ENCODE measurements at regions not wholly inside any gene's neighbourhood (a gene's known extent, or its start where the extent isn't known, plus 50 kb on each side); places are given as distances from the start of the nearest gene placed in this dataset.

DNA sequence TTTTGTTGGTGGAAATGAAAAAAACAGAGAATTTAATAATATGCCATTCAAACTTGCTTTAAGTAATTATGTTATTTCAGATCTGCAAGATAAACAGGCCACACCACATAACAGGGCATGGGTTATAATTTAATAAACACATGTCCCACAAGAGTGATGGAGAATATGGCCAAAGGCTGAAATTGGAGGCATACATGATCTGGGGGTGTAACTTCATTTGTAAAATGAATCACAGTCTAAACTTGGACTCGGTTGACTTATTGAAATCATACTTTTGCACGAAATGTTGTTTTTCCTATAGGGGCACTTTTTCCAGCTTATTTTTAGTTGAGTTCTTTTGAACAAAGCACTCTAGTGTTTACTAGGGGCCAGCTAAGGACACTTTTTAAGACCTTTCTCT is 151.6 kb downstream of the TMEM26 start:
- no peak for TF ChIP-seq CTCF (IDR thresholded peaks at IDR 0.05; ENCODE audit: poor library complexity)
- no peak for TF ChIP-seq EZH2phosphoT487 (IDR thresholded peaks at IDR 0.05; ENCODE audit: low read depth, severe bottlenecking, unreplicated experiment)
